NAMALWA (cell line): ENCODE measurements at regions not wholly inside any gene's neighbourhood (a gene's known extent, or its start where the extent isn't known, plus 50 kb on each side); places are given as distances from the start of the nearest gene placed in this dataset.

Experiments
- DNase-seq: peaks from one replicate; pipeline ENCODE4 v3.0.0-alpha.2; 2015; ENCODE audit warnings: low spot score

GRCh38 chr2:134081238-134081938 is 172.5 kb upstream of the MGAT5 start:
- DNase-seq: no peak

- no peak for DNase-seq
Observed at GRCh38 chr2:134083548-134083947, 170.3 kb upstream of the MGAT5 start.

GRCh38 chr2:134086594-134087219 is 167.2 kb upstream of the MGAT5 start:
- no peak for DNase-seq

- DNase-seq: no peak
Observed at GRCh38 chr2:134087371-134087921, 166.4 kb upstream of the MGAT5 start.

GRCh38 chr2:134089454-134089853 is 164.4 kb upstream of the MGAT5 start:
- no peak for DNase-seq

- no peak for DNase-seq
Observed at GRCh38 chr2:134097740-134098139, 156.1 kb upstream of the MGAT5 start.

- no peak for DNase-seq
Observed at GRCh38 chr2:134098321-134098720, 155.6 kb upstream of the MGAT5 start.

GRCh38 chr2:134099273-134099672 is 154.6 kb upstream of the MGAT5 start:
- DNase-seq: no peak

GRCh38 chr2:134103196-134103595 is 150.7 kb upstream of the MGAT5 start:
- DNase-seq: no peak

- no peak for DNase-seq
Observed at GRCh38 chr2:134104754-134105153, 149.1 kb upstream of the MGAT5 start.

GRCh38 chr2:134107402-134107801 is 146.5 kb upstream of the MGAT5 start:
- no peak for DNase-seq

- DNase-seq: no peak
Observed at GRCh38 chr2:134108113-134108512, 145.8 kb upstream of the MGAT5 start.

- DNase-seq: no peak
Observed at GRCh38 chr2:134109246-134109645, 144.6 kb upstream of the MGAT5 start.

GRCh38 chr2:134109725-134110124 is 144.1 kb upstream of the MGAT5 start:
- DNase-seq: no peak

GRCh38 chr2:134110532-134110931 is 143.3 kb upstream of the MGAT5 start:
- no peak for DNase-seq

GRCh38 chr2:134117676-134118075 is 136.2 kb upstream of the MGAT5 start:
- DNase-seq: no peak

- DNase-seq: peak; percentile 94
Observed at GRCh38 chr2:134118279-134119116, 135.4 kb upstream of the MGAT5 start.

- no peak for DNase-seq
Observed at GRCh38 chr2:134119117-134119712, 134.7 kb upstream of the MGAT5 start.

- peak; percentile 90 for DNase-seq
Observed at GRCh38 chr2:134119713-134120405, 134.0 kb upstream of the MGAT5 start.

- no peak for DNase-seq
Observed at GRCh38 chr2:134120406-134120732, 133.5 kb upstream of the MGAT5 start.

GRCh38 chr2:134120733-134121630 is 132.9 kb upstream of the MGAT5 start:
- DNase-seq: peak; percentile 69
